SK-N-MC (cell line): ENCODE measurements at regions not wholly inside any gene's neighbourhood (a gene's known extent, or its start where the extent isn't known, plus 50 kb on each side); places are given as distances from the start of the nearest gene placed in this dataset.

Experiments used
- DNase-seq: peaks from one replicate; pipeline ENCODE4 v3.0.0-alpha.2; 2011; ENCODE audit warnings: low read depth, low spot score
- H3K27ac ChIP-seq: fragments of 200-600 bp; sonication (generic); 2 replicates; pipeline ENCODE4 v1.5.1; 2016; ENCODE audit warnings: mixed run types
- H3K36me3 ChIP-seq: fragments of 200-600 bp; sonication (generic); 2 replicates; pipeline ENCODE4 v1.6.1; 2017; ENCODE audit warnings: antibody characterized with exemption, low read length, mixed read lengths; ENCODE audit not compliant: insufficient read depth
- H3K4me3 ChIP-seq: fragments of 200-600 bp; sonication (generic); 2 replicates; pipeline ENCODE4 v1.5.1; 2016
- H3K9ac ChIP-seq: fragments of 200-600 bp; sonication (generic); 2 replicates; pipeline ENCODE4 v1.8.0; 2017; ENCODE audit warnings: mixed run types, mixed read lengths; ENCODE audit not compliant: insufficient read length
- H3K9me3 ChIP-seq: fragments of 200-600 bp; sonication (generic); 2 replicates; pipeline ENCODE4 v1.6.1; 2017; ENCODE audit warnings: low read depth, mild to moderate bottlenecking, antibody characterized with exemption, low read length, moderate library complexity, mixed read lengths
- EZH2 ChIP-seq: fragments of 200-600 bp; sonication (generic); IDR thresholded peaks from one replicate; pipeline ENCODE4 v1.6.1; 2017; ENCODE audit warnings: antibody characterized with exemption
- FOXP2 ChIP-seq: optimal IDR thresholded peaks from 2 replicates; pipeline ENCODE3; 2011; ENCODE audit warnings: mild to moderate bottlenecking, moderate library complexity; ENCODE audit not compliant: insufficient read depth; ENCODE audit errors: extremely low read length, control extremely low read depth
- POLR2AphosphoS5 ChIP-seq: IDR thresholded peaks from 2 replicates; pipeline ENCODE4 v1.6.1; 2012; ENCODE audit warnings: mild to moderate bottlenecking, low read depth, low read length, borderline replicate concordance

GRCh38 chr7:41292487-41292886 lies 410.4 kb downstream of the INHBA start:
- Histone ChIP-seq H3K36me3 (no peaks in the 10 kb centered on the region), H3K9me3 (no peaks in the 10 kb centered on the region), H3K9ac (no peak overlapping the region), H3K4me3 (no peak overlapping the region), H3K27ac (no peak overlapping the region)
- no peak for DNase-seq
- TF ChIP-seq POLR2AphosphoS5 (no peak), EZH2 (no peak), FOXP2 (no peak)

GRCh38 chr7:41287559-41288335 lies 415.1 kb downstream of the INHBA start:
- Histone ChIP-seq H3K27ac (no peak overlapping the region), H3K9ac (no peak overlapping the region), H3K36me3 (no peaks in the 10 kb centered on the region), H3K4me3 (no peak overlapping the region), H3K9me3 (no peaks in the 10 kb centered on the region)
- DNase-seq = no peak
- no peak for TF ChIP-seq EZH2
- TF ChIP-seq POLR2AphosphoS5 = no peak
- no peak for TF ChIP-seq FOXP2

DNA sequence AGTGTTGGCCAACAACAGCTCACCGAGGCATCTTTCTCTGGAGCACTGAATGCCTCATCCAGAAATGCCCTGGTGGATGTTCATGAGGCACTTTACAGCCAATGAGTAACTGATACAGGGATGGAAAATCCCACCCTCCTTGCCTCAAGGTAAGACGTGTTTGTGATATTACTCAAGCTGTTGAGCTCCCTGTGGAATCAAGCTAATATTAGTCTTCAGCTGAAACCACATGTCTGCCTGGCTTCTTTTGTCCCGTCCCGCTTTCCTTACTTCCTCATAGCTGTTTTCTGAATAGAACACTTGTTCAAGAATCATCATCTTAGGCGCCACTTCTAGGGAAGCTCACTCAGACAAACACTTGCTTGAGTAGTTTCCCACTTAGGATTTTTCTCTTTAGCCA lies 422.4 kb downstream of the INHBA start:
- no peak overlapping the region for H3K4me3 ChIP-seq
- DNase-seq = no peak
- H3K9ac ChIP-seq = no peak overlapping the region
- H3K27ac ChIP-seq = no peak overlapping the region
- no peaks in the 10 kb centered on the region for H3K9me3 ChIP-seq
- no peaks in the 10 kb centered on the region for H3K36me3 ChIP-seq
- no peak for TF ChIP-seq POLR2AphosphoS5
- no peak for TF ChIP-seq EZH2

GRCh38 chr7:41277561-41277960 lies 425.3 kb downstream of the INHBA start:
- DNase-seq = no peak
- Histone ChIP-seq H3K9me3 (no peaks in the 10 kb centered on the region), H3K4me3 (no peak overlapping the region), H3K27ac (no peak overlapping the region), H3K36me3 (no peaks in the 10 kb centered on the region), H3K9ac (no peak overlapping the region)
- TF ChIP-seq EZH2 = no peak
- no peak for TF ChIP-seq POLR2AphosphoS5
- no peak for TF ChIP-seq FOXP2

- H3K36me3 ChIP-seq = no peaks in the 10 kb centered on the region
- no peak overlapping the region for H3K27ac ChIP-seq
- no peak overlapping the region for H3K4me3 ChIP-seq
- TF ChIP-seq FOXP2 (no peak), EZH2 (no peak), POLR2AphosphoS5 (no peak)
- H3K9ac ChIP-seq = no peak overlapping the region
- DNase-seq = no peak
- H3K9me3 ChIP-seq = no peaks in the 10 kb centered on the region
Observed at GRCh38 chr7:41275255-41275654, 427.6 kb downstream of the INHBA start.

DNA sequence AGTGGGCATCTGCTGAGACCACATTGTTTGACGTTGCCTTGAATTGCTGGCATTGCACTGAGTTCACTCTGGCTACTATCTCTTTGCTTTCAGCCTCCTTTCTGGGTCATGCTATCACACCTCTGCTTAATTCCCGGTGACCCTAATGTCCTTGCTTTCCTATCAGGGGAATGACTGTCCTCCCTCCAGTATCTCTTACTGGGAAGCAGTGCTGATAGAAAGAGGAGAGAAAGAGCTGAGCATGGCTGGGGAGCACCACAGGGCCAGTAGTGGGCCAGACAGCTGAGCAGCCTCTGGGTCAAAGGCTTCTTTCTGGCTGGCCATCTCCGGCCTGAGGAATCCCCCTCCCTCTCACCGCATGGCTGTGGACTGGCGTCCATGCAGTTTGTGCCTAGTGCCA lies 428.7 kb downstream of the INHBA start:
- Histone ChIP-seq H3K9ac (no peak overlapping the region), H3K9me3 (no peaks in the 10 kb centered on the region), H3K36me3 (no peaks in the 10 kb centered on the region), H3K27ac (no peak overlapping the region), H3K4me3 (no peak overlapping the region)
- no peak for DNase-seq
- TF ChIP-seq EZH2 (no peak), FOXP2 (no peak), POLR2AphosphoS5 (no peak)

GRCh38 chr7:41272664-41273063 lies 430.2 kb downstream of the INHBA start:
- no peak overlapping the region for H3K27ac ChIP-seq
- no peak for DNase-seq
- no peaks in the 10 kb centered on the region for H3K9me3 ChIP-seq
- H3K9ac ChIP-seq = no peak overlapping the region
- no peak for TF ChIP-seq EZH2
- H3K36me3 ChIP-seq = no peaks in the 10 kb centered on the region
- no peak overlapping the region for H3K4me3 ChIP-seq

GRCh38 chr7:41268878-41269277 lies 434.0 kb downstream of the INHBA start:
- Histone ChIP-seq H3K9ac (no peak overlapping the region), H3K9me3 (no peaks in the 10 kb centered on the region), H3K36me3 (no peaks in the 10 kb centered on the region), H3K4me3 (no peak overlapping the region), H3K27ac (no peak overlapping the region)
- DNase-seq = no peak
- no peak for TF ChIP-seq FOXP2
- no peak for TF ChIP-seq EZH2
- TF ChIP-seq POLR2AphosphoS5 = no peak

- DNase-seq = no peak
- H3K4me3 ChIP-seq = no peak overlapping the region
- H3K36me3 ChIP-seq = no peaks in the 10 kb centered on the region
- no peak overlapping the region for H3K9ac ChIP-seq
- TF ChIP-seq POLR2AphosphoS5 = no peak
- TF ChIP-seq FOXP2 = no peak
- TF ChIP-seq EZH2 = no peak
- H3K9me3 ChIP-seq = no peaks in the 10 kb centered on the region
- no peak overlapping the region for H3K27ac ChIP-seq
Observed at GRCh38 chr7:41261080-41261479, 441.8 kb downstream of the INHBA start.
